Osteoblast (primary cell): ENCODE measurements at regions not wholly inside any gene's neighbourhood (a gene's known extent, or its start where the extent isn't known, plus 50 kb on each side); places are given as distances from the start of the nearest gene placed in this dataset.

Experiments
- DNase-seq: peaks from one replicate; pipeline ENCODE4 v3.0.0; 2011; ENCODE audit warnings: low spot score, mixed read lengths; ENCODE audit not compliant: insufficient read length; ENCODE audit errors: missing footprints
- H2AFZ ChIP-seq: 2 replicates; pipeline ENCODE4 v1.6.0; 2011; ENCODE audit warnings: mild to moderate bottlenecking, low read length
- H3K27ac ChIP-seq: 2 replicates; pipeline ENCODE4 v1.5.1; 2011; ENCODE audit warnings: mild to moderate bottlenecking, low read depth, low read length, moderate library complexity
- H3K27me3 ChIP-seq: 2 replicates; pipeline ENCODE4 v1.6.0; 2012; ENCODE audit warnings: mild to moderate bottlenecking, control low read depth, inconsistent platforms, low read length, moderate library complexity; ENCODE audit not compliant: insufficient read depth
- H3K36me3 ChIP-seq: 2 replicates; pipeline ENCODE4 v1.5.1; 2011; ENCODE audit warnings: mild to moderate bottlenecking, low read length, control low read depth, moderate library complexity; ENCODE audit not compliant: insufficient read depth
- H3K4me1 ChIP-seq: 2 replicates; pipeline ENCODE4 v1.5.1; 2011; ENCODE audit warnings: mild to moderate bottlenecking, low read length, control low read depth, moderate library complexity; ENCODE audit not compliant: insufficient read depth
- H3K4me2 ChIP-seq: 2 replicates; pipeline ENCODE4 v1.6.0; 2011; ENCODE audit warnings: mild to moderate bottlenecking, low read length; ENCODE audit not compliant: insufficient read depth
- H3K4me3 ChIP-seq: fragments of 200-600 bp; sonication (generic); 3 replicates; pipeline ENCODE4 v1.5.1; 2012; ENCODE audit warnings: mild to moderate bottlenecking, low read length, inconsistent platforms; ENCODE audit not compliant: insufficient read depth
- H3K79me2 ChIP-seq: 2 replicates; pipeline ENCODE4 v1.6.0; 2012; ENCODE audit warnings: mild to moderate bottlenecking, low read length, control low read depth, inconsistent platforms; ENCODE audit not compliant: insufficient read depth
- H3K9me3 ChIP-seq: 2 replicates; pipeline ENCODE4 v1.5.1; 2011; ENCODE audit warnings: low read depth, low read length, control low read depth
- H4K20me1 ChIP-seq: 2 replicates; pipeline ENCODE4 v1.6.0; 2012; ENCODE audit warnings: mild to moderate bottlenecking, low read length, control low read depth; ENCODE audit not compliant: insufficient read depth
- CTCF ChIP-seq: IDR thresholded peaks from 2 replicates; pipeline ENCODE4 v1.5.1; 2011; ENCODE audit warnings: mild to moderate bottlenecking, low read depth, low read length, moderate library complexity; ENCODE audit errors: extremely low read depth

GRCh38 chr5:26535215-26535614 lies 503.2 kb downstream of the CDH9 start:
- Histone ChIP-seq H2AFZ (no peak overlapping the region), H4K20me1 (no peaks in the 10 kb centered on the region), H3K4me2 (no peak overlapping the region), H3K27ac (no peak overlapping the region), H3K36me3 (no peaks in the 10 kb centered on the region), H3K79me2 (no peaks in the 10 kb centered on the region), H3K4me3 (no peak overlapping the region), H3K27me3 (no peaks in the 10 kb centered on the region), H3K4me1 (no peaks in the 10 kb centered on the region), H3K9me3 (no peaks in the 10 kb centered on the region)
- TF ChIP-seq CTCF: no peak
- no peak for DNase-seq

GRCh38 chr5:26530305-26530704 lies 508.1 kb downstream of the CDH9 start:
- TF ChIP-seq CTCF: no peak
- H2AFZ ChIP-seq: no peak overlapping the region
- H3K79me2 ChIP-seq: no peaks in the 10 kb centered on the region
- no peaks in the 10 kb centered on the region for H3K4me1 ChIP-seq
- H3K27me3 ChIP-seq: no peaks in the 10 kb centered on the region
- no peaks in the 10 kb centered on the region for H3K9me3 ChIP-seq
- no peaks in the 10 kb centered on the region for H3K36me3 ChIP-seq
- H3K4me2 ChIP-seq: no peak overlapping the region
- no peak overlapping the region for H3K27ac ChIP-seq
- DNase-seq: no peak
- H4K20me1 ChIP-seq: no peaks in the 10 kb centered on the region
- no peak overlapping the region for H3K4me3 ChIP-seq

GRCh38 chr5:26519245-26519644 lies 519.1 kb downstream of the CDH9 start:
- no peak overlapping the region for H3K4me3 ChIP-seq
- no peaks in the 10 kb centered on the region for H3K36me3 ChIP-seq
- no peaks in the 10 kb centered on the region for H3K9me3 ChIP-seq
- H3K4me1 ChIP-seq: no peaks in the 10 kb centered on the region
- no peak overlapping the region for H3K4me2 ChIP-seq
- no peak for TF ChIP-seq CTCF
- no peaks in the 10 kb centered on the region for H3K79me2 ChIP-seq
- no peak overlapping the region for H2AFZ ChIP-seq
- H3K27me3 ChIP-seq: no peaks in the 10 kb centered on the region
- H4K20me1 ChIP-seq: no peaks in the 10 kb centered on the region
- H3K27ac ChIP-seq: no peak overlapping the region
- no peak for DNase-seq

GRCh38 chr5:26518065-26518464 lies 520.3 kb downstream of the CDH9 start:
- Histone ChIP-seq H2AFZ (no peak overlapping the region), H3K4me1 (no peaks in the 10 kb centered on the region), H4K20me1 (no peaks in the 10 kb centered on the region), H3K79me2 (no peaks in the 10 kb centered on the region), H3K27me3 (no peaks in the 10 kb centered on the region), H3K36me3 (no peaks in the 10 kb centered on the region), H3K4me2 (no peak overlapping the region), H3K27ac (no peak overlapping the region), H3K4me3 (no peak overlapping the region), H3K9me3 (no peaks in the 10 kb centered on the region)
- TF ChIP-seq CTCF: no peak
- no peak for DNase-seq
